GM19035 (cell line): ENCODE measurements at regions not wholly inside any gene's neighbourhood (a gene's known extent, or its start where the extent isn't known, plus 50 kb on each side); places are given as distances from the start of the nearest gene placed in this dataset.

Source experiments
- ATAC-seq: cut with Tn5 transposase; IDR thresholded peaks from one replicate; pipeline ENCODE4 v1.9.1; 2021; ENCODE audit not compliant: unreplicated experiment

- no peak for ATAC-seq
These were observed 881.8 kb downstream of the SLC4A3 start for GRCh38 chr2:220509096-220509757.

- no peak for ATAC-seq
These were observed 882.5 kb downstream of the SLC4A3 start for GRCh38 chr2:220509966-220510365.

- ATAC-seq, result no peak
These were observed 883.2 kb downstream of the SLC4A3 start for GRCh38 chr2:220510668-220511067.

- no peak for ATAC-seq
These were observed 885.0 kb downstream of the SLC4A3 start for GRCh38 chr2:220512419-220512818.

- ATAC-seq, result no peak
These were observed 886.3 kb downstream of the SLC4A3 start for GRCh38 chr2:220513573-220514288.

- ATAC-seq, result no peak
These were observed 894.1 kb downstream of the SLC4A3 start for GRCh38 chr2:220521551-220521950.

- no peak for ATAC-seq
These were observed 900.8 kb downstream of the SLC4A3 start for GRCh38 chr2:220528180-220528675.

GRCh38 chr2:220531216-220531615 is 903.8 kb downstream of the SLC4A3 start:
- ATAC-seq, result no peak

- ATAC-seq, result no peak
These were observed 906.1 kb downstream of the SLC4A3 start for GRCh38 chr2:220533485-220533884.

- ATAC-seq, result no peak
These were observed 912.1 kb downstream of the SLC4A3 start for GRCh38 chr2:220539481-220539880.

- no peak for ATAC-seq
These were observed 916.6 kb downstream of the SLC4A3 start for GRCh38 chr2:220544049-220544448.

GRCh38 chr2:220550995-220551700 is 923.7 kb downstream of the SLC4A3 start:
- no peak for ATAC-seq

GRCh38 chr2:220552790-220553535 is 925.5 kb downstream of the SLC4A3 start:
- ATAC-seq, result no peak

GRCh38 chr2:220555961-220556630 is 928.7 kb downstream of the SLC4A3 start:
- no peak for ATAC-seq

GRCh38 chr2:220556658-220557057 is 929.2 kb downstream of the SLC4A3 start:
- no peak for ATAC-seq

GRCh38 chr2:220560192-220560591 is 932.8 kb downstream of the SLC4A3 start:
- no peak for ATAC-seq

- ATAC-seq, result no peak
These were observed 935.1 kb downstream of the SLC4A3 start for GRCh38 chr2:220562375-220563140.

GRCh38 chr2:220568296-220568695 is 940.9 kb downstream of the SLC4A3 start:
- no peak for ATAC-seq

- ATAC-seq, result no peak
These were observed 941.9 kb downstream of the SLC4A3 start for GRCh38 chr2:220569112-220569897.
